ENCODE measurements at regions not wholly inside any gene's neighbourhood (a gene's known extent, or its start where the extent isn't known, plus 50 kb on each side); places are given as distances from the start of the nearest gene placed in this dataset.

- Histone ChIP-seq H3K4me3 (no peak overlapping the region), H3K36me3 (no peaks in the 10 kb centered on the region), H3K4me1 (no peaks in the 10 kb centered on the region), H3K27ac (replicated peaks in 1 of 4) (no peak overlapping the region), H3K9me3 (peaks cover 0 to 4% (median 0%) of the 10 kb centered on the region in 4 donors), H3K27me3 (no peaks in the 10 kb centered on the region)
- no peak for DNase-seq (ENCODE audit: extremely low spot score)
- WGBS, result 85% methylated on average over 2 of the region's 2 CpGs
- TF ChIP-seq POLR2AphosphoS5 (IDR thresholded peaks at IDR 0.05) (no peak), EP300 (IDR thresholded peaks at IDR 0.05) (no peak), POLR2A (IDR thresholded peaks at IDR 0.05; ENCODE audit: low read depth) (no peak)
- intact Hi-C loops (cut with DNase I), result no loop called here
Observed at GRCh38 chr5:126094991-126095390, 328.2 kb upstream of the GRAMD2B start.

GRCh38 chr5:126096442-126097006 lies 326.7 kb upstream of the GRAMD2B start:
- 62% methylated on average over 4 of the region's 4 CpGs for WGBS
- no peaks in the 10 kb centered on the region for H3K27me3 ChIP-seq
- intact Hi-C loops (cut with DNase I), result no loop called here
- no peak overlapping the region for H3K27ac ChIP-seq (replicated peaks in 1 of 4)
- H3K4me1 ChIP-seq, result no peaks in the 10 kb centered on the region
- TF ChIP-seq POLR2A (IDR thresholded peaks at IDR 0.05; ENCODE audit: low read depth) (no peak), EP300 (IDR thresholded peaks at IDR 0.05) (no peak), POLR2AphosphoS5 (IDR thresholded peaks at IDR 0.05) (no peak), CTCF (IDR thresholded peaks at IDR 0.05) (no peak)
- no peak for DNase-seq (ENCODE audit: extremely low spot score)
- no peaks in the 10 kb centered on the region for H3K36me3 ChIP-seq
- H3K9me3 ChIP-seq, result peaks cover 0 to 4% (median 0%) of the 10 kb centered on the region in 4 donors
- no peak overlapping the region for H3K4me3 ChIP-seq

GRCh38 chr5:126097876-126098275 lies 325.3 kb upstream of the GRAMD2B start:
- DNase-seq (ENCODE audit: extremely low spot score), result no peak
- H3K4me3 ChIP-seq, result no peak overlapping the region
- no peak overlapping the region for H3K27ac ChIP-seq (replicated peaks in 1 of 4)
- H3K4me1 ChIP-seq, result no peaks in the 10 kb centered on the region
- 82% methylated on average over 1 of the region's 1 CpG for WGBS
- H3K36me3 ChIP-seq, result no peaks in the 10 kb centered on the region
- TF ChIP-seq POLR2AphosphoS5 (IDR thresholded peaks at IDR 0.05) (no peak), POLR2A (IDR thresholded peaks at IDR 0.05; ENCODE audit: low read depth) (no peak), CTCF (IDR thresholded peaks at IDR 0.05) (no peak), EP300 (IDR thresholded peaks at IDR 0.05) (no peak)
- intact Hi-C loops (cut with DNase I), result no loop called here
- no peaks in the 10 kb centered on the region for H3K27me3 ChIP-seq
- H3K9me3 ChIP-seq, result peaks cover 0 to 4% (median 0%) of the 10 kb centered on the region in 4 donors

- H3K27ac ChIP-seq (replicated peaks in 1 of 4), result no peak overlapping the region
- no peak for TF ChIP-seq POLR2AphosphoS5 (IDR thresholded peaks at IDR 0.05)
- no peak for DNase-seq (ENCODE audit: extremely low spot score)
- H3K9me3 ChIP-seq, result peaks cover 0 to 4% (median 0%) of the 10 kb centered on the region in 4 donors
- no peaks in the 10 kb centered on the region for H3K27me3 ChIP-seq
- H3K4me3 ChIP-seq, result no peak overlapping the region
- 100% methylated on average over 1 of the region's 1 CpG for WGBS
- intact Hi-C loops (cut with DNase I), result no loop called here
- no peaks in the 10 kb centered on the region for H3K36me3 ChIP-seq
- H3K4me1 ChIP-seq, result no peaks in the 10 kb centered on the region
Observed at GRCh38 chr5:126098330-126099017, 324.7 kb upstream of the GRAMD2B start.

GRCh38 chr5:126099077-126099476 lies 324.1 kb upstream of the GRAMD2B start:
- H3K4me1 ChIP-seq, result no peaks in the 10 kb centered on the region
- no peaks in the 10 kb centered on the region for H3K27me3 ChIP-seq
- intact Hi-C loops (cut with DNase I), result no loop called here
- no peaks in the 10 kb centered on the region for H3K36me3 ChIP-seq
- WGBS, result 98% methylated on average over 4 of the region's 4 CpGs
- no peak overlapping the region for H3K27ac ChIP-seq (replicated peaks in 1 of 4)
- DNase-seq (ENCODE audit: extremely low spot score), result no peak
- TF ChIP-seq CTCF (IDR thresholded peaks at IDR 0.05) (no peak), POLR2A (IDR thresholded peaks at IDR 0.05; ENCODE audit: low read depth) (no peak), EP300 (IDR thresholded peaks at IDR 0.05) (no peak), POLR2AphosphoS5 (IDR thresholded peaks at IDR 0.05) (no peak)
- H3K9me3 ChIP-seq, result peaks cover 0 to 4% (median 0%) of the 10 kb centered on the region in 4 donors
- H3K4me3 ChIP-seq, result no peak overlapping the region

Data from esophagus muscularis mucosa (tissue), 4 donors.